H1 (cell line): ENCODE measurements at regions not wholly inside any gene's neighbourhood (a gene's known extent, or its start where the extent isn't known, plus 50 kb on each side); places are given as distances from the start of the nearest gene placed in this dataset.

Experiments
- BACH1 ChIP-seq: IDR thresholded peaks from 2 replicates; pipeline ENCODE4 v1.6.1; 2012; ENCODE audit warnings: low read length, improper control_type of control experiment
- CBX5 ChIP-seq: fragments of 300-800, 300-1000 bp; sonication (generic); IDR thresholded peaks from 2 replicates; pipeline ENCODE4 v1.7.1; 2016; ENCODE audit warnings: antibody characterized with exemption, low read length, low read depth
- CEBPB ChIP-seq: IDR thresholded peaks from 2 replicates; pipeline ENCODE4 v1.6.1; 2012; ENCODE audit warnings: low read depth, low read length
- CTCF ChIP-seq, 3 experiments: IDR thresholded peaks; 1 replicate in 2 of 3; 2 replicates in 1 of 3; pipeline versions ENCODE4 v1.5.1 to v1.6.1; 2011; ENCODE audit warnings: low read length in 3 of 3, mild to moderate bottlenecking in 3 of 3, inconsistent platforms in 2 of 3, low read depth in 1 of 3, moderate library complexity in 1 of 3; ENCODE audit not compliant: insufficient read depth in 1 of 3; ENCODE audit errors: control extremely low read depth in 1 of 3
- EZH2 ChIP-seq: fragments of 200-600 bp; sonication (generic); IDR thresholded peaks from 2 replicates; pipeline ENCODE4 v1.7.1; 2012; ENCODE audit warnings: low read depth, mild to moderate bottlenecking, moderate library complexity, low read length, inconsistent platforms; ENCODE audit not compliant: severe bottlenecking
- KDM4A ChIP-seq: IDR thresholded peaks from one replicate; pipeline ENCODE4 v1.7.1; 2012; ENCODE audit warnings: low read depth, mild to moderate bottlenecking, moderate library complexity, low read length, inconsistent platforms; ENCODE audit not compliant: severe bottlenecking
- KDM5A ChIP-seq: fragments of 200-600 bp; IDR thresholded peaks from 2 replicates; pipeline ENCODE4 v1.7.1; 2012; ENCODE audit warnings: mild to moderate bottlenecking, low read length, inconsistent platforms, mixed read lengths
- POLR2A ChIP-seq, 2 experiments: IDR thresholded peaks; 1 replicate in 1 of 2; 2 replicates in 1 of 2; pipeline ENCODE4 v1.6.1; 2011; ENCODE audit warnings: low read depth in 2 of 2, low read length in 2 of 2, mild to moderate bottlenecking in 2 of 2; ENCODE audit errors: control extremely low read depth in 1 of 2
- RAD21 ChIP-seq, 2 experiments: IDR thresholded peaks in 1 of 2; conservative IDR thresholded peaks in 1 of 2; 2 replicates each; pipeline ENCODE4 v1.6.1; 2011; ENCODE audit warnings: low read depth in 2 of 2, low read length in 2 of 2, improper control_type of control experiment in 1 of 2, inconsistent platforms in 1 of 2, mild to moderate bottlenecking in 1 of 2, moderate library complexity in 1 of 2
- SP1 ChIP-seq: IDR thresholded peaks from 2 replicates; pipeline ENCODE4 v1.6.1; 2011; ENCODE audit warnings: low read depth, low read length
- SP2 ChIP-seq: IDR thresholded peaks from 2 replicates; pipeline ENCODE4 v1.6.1; 2012; ENCODE audit warnings: mild to moderate bottlenecking, low read length, inconsistent platforms
- SRF ChIP-seq: IDR thresholded peaks from 2 replicates; pipeline ENCODE4 v1.6.1; 2011; ENCODE audit warnings: mild to moderate bottlenecking, low read depth, low read length, moderate library complexity
- ZNF274 ChIP-seq: IDR thresholded peaks from 2 replicates; pipeline ENCODE4 v1.7.0; 2012; ENCODE audit warnings: low read length, borderline replicate concordance; ENCODE audit errors: extremely low read depth

- TF ChIP-seq EZH2 (no peak), CEBPB (no peak), POLR2A (IDR thresholded peaks at IDR 0.05; ENCODE audit: control extremely low read depth in 1 of 2, low read depth in 2 of 2, low read length in 2 of 2) (no peak), KDM5A (no peak), CTCF (IDR thresholded peaks at IDR 0.05; ENCODE audit: control extremely low read depth in 1 of 3, insufficient read depth in 1 of 3, low read depth in 1 of 3, low read length in 3 of 3) (no peak), SP1 (no peak), ZNF274 (no peak), SRF (no peak), SP2 (no peak), KDM4A (no peak), RAD21 (IDR thresholded peaks at IDR 0.05 in 1 of 2, conservative IDR thresholded peaks at IDR 0.05 in 1 of 2; ENCODE audit: low read depth in 2 of 2, low read length in 2 of 2) (no peak), BACH1 (no peak), CBX5 (no peak)
These were observed 1356.7 kb downstream of the SI start for GRCh38 chr3:163721596-163721995.
